GM11168 (cell line): ENCODE measurements at regions not wholly inside any gene's neighbourhood (a gene's known extent, or its start where the extent isn't known, plus 50 kb on each side); places are given as distances from the start of the nearest gene placed in this dataset.

Experiments
- in situ Hi-C: fragments of 300-500 bp; cut with MboI; formaldehyde crosslinking; loops from one replicate; pipeline ENCODE4 v1.12.0; 2022; ENCODE audit warnings: low sequenced_read_pairs; ENCODE audit not compliant: unreplicated experiment

DNA sequence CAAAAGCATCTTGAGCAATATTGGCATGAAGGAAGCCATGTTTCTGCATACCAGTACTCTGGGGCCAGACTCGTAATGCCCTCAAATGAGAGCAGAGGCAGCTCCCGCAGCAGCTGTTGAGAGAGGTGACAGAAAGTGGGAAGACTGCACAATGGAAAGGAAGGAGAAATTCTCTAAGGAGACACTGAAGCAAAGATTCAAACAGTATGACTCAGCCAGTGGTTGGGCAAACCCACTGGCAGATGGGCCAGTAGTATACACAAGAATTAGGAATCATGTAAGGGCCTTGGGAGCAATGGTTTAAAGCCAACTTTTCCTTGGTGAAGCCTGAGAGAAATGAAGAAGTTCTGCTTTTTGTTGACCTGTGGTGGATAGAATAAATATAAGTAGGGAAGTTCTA is 2092.7 kb upstream of the PIK3C3 start:
- in situ Hi-C loops, result no loop called here

GRCh38 chr18:39854291-39854690 is 2100.7 kb upstream of the PIK3C3 start:
- in situ Hi-C loops, result no loop called here

- in situ Hi-C loops, result no loop called here
Measured at GRCh38 chr18:39846265-39846664, 2108.8 kb upstream of the PIK3C3 start.

DNA sequence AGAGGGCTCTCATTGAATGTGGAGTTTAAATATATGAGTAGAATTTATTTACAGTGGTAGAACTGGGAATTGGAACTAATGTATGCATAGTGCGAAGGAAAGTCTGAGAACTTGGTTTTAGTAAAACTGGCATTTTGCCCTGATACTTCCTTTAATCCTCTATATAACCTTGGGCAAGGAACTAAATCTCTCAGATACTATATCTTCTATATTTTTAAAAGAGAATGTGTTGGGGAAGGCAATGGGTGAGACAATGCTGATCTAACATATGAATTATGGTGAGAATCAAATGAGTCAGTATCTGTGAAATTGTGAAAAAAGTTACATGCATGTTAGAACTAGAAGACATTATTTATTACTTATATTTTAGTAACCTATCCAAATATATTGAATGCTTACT is 2109.4 kb upstream of the PIK3C3 start:
- in situ Hi-C loops, result no loop called here

- in situ Hi-C loops, result no loop called here
Measured at GRCh38 chr18:39845106-39845505, 2109.9 kb upstream of the PIK3C3 start.

DNA sequence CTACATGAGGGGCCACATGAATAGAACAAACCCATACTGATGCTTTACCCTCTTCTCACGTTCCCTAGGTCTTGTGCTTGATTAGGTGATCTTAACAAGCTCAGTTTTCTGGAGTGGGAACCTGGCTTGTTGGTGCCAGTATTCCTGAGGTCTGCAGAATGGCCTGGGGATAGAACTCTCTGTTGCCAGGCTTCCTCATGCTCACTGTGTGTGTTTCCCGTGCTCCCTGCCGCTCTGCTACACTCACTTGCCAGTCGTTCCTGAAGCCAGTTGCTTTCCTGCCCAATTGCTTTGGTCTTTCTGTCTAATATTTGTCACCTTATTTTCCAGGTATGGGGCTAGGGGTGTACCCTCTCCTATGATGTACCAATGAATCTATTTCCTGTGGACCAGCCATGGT is 2111.5 kb upstream of the PIK3C3 start:
- in situ Hi-C loops, result no loop called here

GRCh38 chr18:39842366-39842914 is 2112.6 kb upstream of the PIK3C3 start:
- in situ Hi-C loops, result no loop called here

DNA sequence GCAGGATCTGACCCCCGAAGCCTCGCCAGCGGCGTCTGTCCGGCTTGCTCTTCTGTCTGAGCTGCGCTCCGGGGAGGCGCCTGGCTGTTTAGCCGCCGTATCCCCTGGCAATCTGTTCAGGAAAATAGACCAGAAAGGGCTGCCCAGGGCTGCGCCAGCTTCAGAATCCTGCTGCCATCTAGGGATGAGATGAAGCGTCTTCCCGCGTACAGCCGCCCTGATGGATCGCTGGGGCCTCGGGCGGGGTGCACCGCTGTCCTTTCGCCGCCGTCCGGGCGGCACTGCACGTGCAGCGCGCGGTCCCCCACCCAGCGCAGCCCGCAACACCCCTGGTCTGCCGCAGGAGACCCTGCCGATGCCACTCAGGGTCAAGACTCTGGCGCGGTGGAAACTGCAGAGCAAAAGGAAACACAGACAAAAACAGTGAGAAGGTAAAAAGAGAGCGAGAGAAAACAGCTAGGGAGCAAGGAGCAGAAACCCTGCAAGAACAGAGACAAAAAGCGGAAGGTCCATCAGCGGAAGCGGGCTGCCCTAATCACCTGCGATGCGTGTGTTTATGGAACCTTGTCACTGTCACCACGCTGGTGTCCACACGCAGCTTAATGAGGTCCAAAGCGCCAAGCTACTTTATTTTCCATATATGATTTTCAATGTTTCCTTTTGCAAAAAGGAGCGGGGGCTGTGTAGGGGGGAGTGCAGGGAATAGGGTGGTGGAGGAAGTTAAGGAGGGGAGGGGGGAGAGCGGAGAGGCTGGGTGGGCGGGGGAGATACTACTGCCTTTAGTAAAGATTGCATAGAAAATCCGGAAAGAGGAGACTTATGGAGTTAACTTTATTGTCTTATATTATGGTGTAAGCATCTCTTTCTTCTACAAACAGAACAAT is 2113.3 kb upstream of the PIK3C3 start:
- in situ Hi-C loops, result no loop called here

GRCh38 chr18:39840856-39841481 is 2114.1 kb upstream of the PIK3C3 start:
- in situ Hi-C loops, result no loop called here

DNA sequence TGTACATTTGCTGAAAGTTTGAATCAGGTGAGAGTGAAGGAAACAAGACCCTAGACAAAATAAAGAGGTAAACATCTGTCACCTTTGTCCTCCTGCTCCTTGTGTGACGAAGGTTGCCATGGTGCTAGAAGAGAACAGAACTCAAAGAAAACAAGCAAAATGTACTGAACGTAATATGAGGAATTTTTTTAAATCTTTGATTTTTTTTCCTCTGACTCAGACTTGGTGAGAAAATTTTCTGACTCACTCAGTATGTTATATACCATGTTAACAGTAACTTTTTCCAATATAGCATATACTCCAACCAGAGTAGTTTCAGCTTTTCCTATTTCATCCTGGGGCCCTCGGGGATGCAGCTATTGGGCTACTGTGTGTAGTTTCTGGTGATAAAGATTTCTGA is 2114.6 kb upstream of the PIK3C3 start:
- in situ Hi-C loops, result no loop called here

GRCh38 chr18:39839782-39840181 is 2115.3 kb upstream of the PIK3C3 start:
- in situ Hi-C loops, result no loop called here

DNA sequence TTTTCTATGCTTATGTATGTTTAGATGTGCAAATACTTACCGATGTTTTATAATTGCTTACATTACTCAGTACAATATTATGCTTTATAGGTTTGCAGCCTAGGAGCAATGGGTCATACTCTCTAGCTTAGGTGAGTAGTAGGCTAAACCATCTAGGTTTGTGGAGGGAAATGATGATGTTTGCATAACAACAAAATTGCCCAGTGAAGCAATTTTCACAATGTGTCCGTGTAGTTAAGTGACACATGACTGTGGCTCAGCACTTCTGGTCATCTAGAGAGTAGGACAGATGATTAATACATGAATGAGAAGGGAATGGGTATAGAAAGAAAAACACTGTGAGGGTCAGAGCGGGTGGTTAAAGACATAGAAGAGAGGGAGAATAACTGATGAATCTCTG is 2116.2 kb upstream of the PIK3C3 start:
- in situ Hi-C loops, result no loop called here

DNA sequence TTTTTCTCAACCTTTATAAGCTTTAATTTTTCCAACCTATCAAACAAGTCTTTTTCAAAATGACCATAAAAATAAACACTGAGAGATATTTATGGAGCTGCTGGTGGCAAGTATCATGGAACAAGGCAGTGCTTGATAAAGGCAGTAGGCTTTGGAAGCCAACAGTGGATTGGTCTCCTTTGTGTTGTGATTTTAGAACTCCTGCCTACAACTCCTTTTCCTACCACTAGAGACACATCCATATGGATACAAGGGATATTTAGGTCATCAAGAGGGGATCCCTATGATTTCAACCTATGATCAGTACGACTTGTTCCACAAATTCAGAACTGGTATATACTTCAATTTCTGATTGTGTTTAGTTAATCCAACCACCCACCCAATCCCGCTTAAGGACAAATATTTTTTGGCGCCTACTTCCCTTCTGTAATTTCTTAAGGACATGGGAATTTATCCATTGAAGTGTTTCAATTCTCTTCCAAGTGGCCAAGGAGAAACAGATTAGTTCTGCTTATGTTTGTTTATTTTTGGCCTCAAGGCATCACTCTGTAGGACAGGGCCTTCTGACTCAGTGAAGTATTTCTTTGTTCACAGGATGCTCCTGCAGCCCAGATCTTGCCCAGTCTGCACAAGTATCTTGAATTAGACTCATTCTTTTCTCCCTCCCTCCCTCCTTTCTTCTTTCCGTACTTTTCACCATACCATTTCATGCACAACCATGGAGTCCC is 2119.6 kb upstream of the PIK3C3 start:
- in situ Hi-C loops, result no loop called here

- in situ Hi-C loops, result no loop called here
Measured at GRCh38 chr18:39834636-39835035, 2120.4 kb upstream of the PIK3C3 start.

DNA sequence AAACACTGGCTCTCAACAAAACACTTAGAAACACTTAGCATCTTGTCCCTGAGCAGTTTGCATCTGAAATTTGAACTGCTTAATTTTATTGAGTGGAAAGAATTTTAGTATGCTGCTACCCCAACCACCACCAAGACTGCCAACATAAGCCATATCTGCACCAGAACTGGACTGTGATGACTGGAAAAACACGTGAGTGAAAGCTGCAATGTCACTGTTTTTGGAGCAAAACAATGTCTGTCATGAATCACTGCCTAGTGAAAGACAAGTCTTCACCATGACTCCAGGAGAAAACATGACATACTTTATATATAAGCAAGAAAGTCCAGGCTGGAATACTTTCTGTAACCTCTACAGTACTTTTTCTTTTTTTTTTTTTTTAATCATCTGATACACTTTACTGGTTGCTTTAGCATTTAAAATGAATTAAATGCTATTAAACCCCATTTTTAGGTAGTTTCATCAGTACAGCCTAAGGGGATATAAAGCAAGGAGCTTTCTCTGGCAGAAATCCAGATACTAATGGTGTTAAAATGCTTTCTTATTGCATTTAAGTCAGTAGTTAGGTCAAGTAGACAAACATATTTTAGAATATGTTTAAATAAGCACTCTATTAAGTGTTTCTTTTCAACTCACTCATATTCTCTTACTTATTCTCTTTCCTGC is 2129.4 kb upstream of the PIK3C3 start:
- in situ Hi-C loops, result no loop called here

GRCh38 chr18:39806525-39806924 is 2148.5 kb upstream of the PIK3C3 start:
- in situ Hi-C loops, result no loop called here

DNA sequence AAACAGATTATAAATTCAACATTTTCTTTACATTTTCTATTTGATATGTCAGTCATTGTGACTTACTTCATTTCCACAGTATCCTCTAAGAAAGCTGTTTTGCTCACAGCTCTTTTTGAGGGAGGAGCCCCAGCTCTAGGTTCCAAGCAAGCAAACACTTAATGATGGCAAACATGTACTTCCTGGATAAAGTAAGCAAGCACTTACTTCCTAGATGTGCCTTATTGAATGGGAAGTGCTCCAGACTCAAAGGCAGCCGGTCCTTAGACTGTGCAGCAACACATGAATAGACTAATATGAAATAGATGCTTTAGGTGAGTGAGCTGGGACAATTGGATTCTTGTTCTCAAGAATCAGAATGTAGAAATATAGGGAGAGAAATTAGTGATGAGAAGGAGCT is 2149.8 kb upstream of the PIK3C3 start:
- in situ Hi-C loops, result no loop called here

DNA sequence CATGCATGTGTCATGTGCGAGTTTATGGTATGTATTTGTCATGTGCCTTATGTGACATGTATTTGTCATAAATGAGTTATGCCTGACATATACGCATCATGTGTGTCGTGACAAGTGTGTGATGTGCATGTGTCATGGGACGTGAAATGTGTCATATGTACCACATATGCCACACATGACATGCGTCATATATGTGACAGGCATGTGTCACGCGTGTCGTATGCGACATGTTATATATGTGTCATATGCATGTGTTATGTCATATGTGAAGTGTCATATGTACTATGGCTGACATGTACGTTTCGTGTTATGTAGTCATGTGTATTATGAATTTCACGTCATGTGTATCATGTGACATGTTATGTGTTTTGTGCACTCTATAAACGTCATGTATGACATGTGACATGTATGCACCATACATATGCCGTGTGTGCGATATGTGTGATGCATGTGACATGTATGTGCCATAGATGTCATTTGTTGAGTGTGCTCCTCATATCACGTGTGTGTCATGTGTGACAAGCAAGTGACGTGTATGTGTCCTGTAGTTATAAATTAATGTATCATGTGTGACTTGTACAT is 2152.3 kb upstream of the PIK3C3 start:
- in situ Hi-C loops, result no loop called here

DNA sequence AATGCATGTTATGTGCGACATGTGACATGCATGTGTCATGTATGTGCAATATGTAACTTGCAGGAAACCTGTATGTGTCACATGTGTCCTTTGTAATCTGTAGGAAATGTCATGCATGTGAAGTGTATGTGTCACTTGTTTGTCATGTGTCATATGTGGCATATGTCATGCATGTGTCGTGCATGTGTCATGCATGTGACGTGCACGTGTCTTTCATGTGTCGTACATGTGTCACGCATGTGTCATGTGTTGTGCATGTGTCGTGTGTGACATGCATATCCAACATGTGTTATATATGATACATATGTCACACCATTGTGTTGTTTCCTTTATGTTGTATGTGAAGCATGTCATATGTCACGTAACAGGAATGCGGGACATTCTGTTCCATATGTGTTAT is 2153.2 kb upstream of the PIK3C3 start:
- in situ Hi-C loops, result no loop called here

GRCh38 chr18:39801010-39801409 is 2154.0 kb upstream of the PIK3C3 start:
- in situ Hi-C loops, result no loop called here
